ENCODE measurements at regions not wholly inside any gene's neighbourhood (a gene's known extent, or its start where the extent isn't known, plus 50 kb on each side); places are given as distances from the start of the nearest gene placed in this dataset.

DNA sequence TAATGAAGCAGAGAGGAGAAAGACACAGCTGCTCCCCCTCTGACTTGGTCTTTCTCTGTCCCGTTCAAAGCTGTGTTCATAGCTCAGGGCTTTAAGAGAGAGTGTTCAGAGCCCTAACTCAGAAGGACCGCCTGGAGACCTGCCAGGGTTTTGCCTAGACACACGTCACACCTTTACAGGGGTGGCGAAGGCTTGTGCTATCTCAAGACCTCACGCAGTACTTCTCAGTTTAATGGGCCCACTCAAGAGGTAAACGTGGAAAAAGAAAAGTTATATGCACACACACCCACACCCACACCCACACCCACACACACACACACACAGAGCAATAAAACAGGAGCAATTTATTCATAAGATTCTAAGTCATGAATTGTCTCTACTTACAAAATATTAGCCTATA lies 374.3 kb downstream of the C12orf75 start:
- TF ChIP-seq POLR2A (IDR thresholded peaks at IDR 0.05; ENCODE audit: low read length) (no peak), GATA1 (IDR thresholded peaks at IDR 0.05; ENCODE audit: low read depth, low read length) (no peak)

DNA sequence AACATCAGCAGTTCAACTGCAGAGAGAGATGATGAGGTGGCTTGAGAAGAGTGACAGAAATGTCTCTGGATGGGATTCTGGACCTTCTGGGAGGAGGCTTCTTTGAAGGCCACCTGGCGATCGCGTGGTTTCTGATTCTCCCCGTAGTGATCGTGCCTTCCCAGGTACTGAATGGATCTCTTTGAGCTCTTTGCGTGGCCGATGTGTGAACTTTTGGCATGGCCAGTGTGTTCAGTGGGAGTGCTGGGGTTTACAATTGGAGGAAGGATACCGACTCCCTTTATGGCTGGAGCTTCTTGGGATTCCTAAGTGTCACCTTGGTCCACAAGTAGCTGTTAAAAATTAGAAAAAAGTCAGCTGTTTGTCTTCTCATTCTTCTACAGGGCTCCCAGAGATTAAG lies 374.7 kb downstream of the C12orf75 start:
- no peak for DNase-seq
- no peak for TF ChIP-seq POLR2A (IDR thresholded peaks at IDR 0.05; ENCODE audit: low read length)
- TF ChIP-seq GATA1 (IDR thresholded peaks at IDR 0.05; ENCODE audit: low read depth, low read length), result no peak

More for the DNA sequence above, 374.3 kb downstream of the C12orf75 start:
- DNase-seq, result no peak

DNA sequence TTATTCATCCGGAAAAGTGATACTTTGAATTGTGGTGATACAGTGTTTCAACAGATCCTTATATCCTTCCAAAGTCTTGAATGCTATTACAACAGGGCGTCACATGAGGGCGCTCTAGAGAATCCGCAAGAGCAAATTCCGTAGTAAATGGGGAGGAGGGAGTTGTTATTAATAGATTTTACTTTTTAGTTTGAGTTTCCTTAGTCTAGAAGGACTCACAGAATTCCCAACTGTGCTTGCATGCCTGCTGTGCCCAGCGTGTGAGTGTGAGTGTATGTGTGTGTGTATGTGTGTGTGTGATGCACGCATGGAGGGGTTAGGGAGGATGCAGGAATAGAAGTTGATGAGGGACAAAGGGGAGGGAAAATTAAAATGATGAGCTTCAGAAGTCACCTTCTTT lies 375.3 kb downstream of the C12orf75 start:
- DNase-seq, result peak; percentile 18 to 61
- no peak for TF ChIP-seq GATA1 (IDR thresholded peaks at IDR 0.05; ENCODE audit: low read depth, low read length)
- TF ChIP-seq POLR2A (IDR thresholded peaks at IDR 0.05; ENCODE audit: low read length), result no peak

DNA sequence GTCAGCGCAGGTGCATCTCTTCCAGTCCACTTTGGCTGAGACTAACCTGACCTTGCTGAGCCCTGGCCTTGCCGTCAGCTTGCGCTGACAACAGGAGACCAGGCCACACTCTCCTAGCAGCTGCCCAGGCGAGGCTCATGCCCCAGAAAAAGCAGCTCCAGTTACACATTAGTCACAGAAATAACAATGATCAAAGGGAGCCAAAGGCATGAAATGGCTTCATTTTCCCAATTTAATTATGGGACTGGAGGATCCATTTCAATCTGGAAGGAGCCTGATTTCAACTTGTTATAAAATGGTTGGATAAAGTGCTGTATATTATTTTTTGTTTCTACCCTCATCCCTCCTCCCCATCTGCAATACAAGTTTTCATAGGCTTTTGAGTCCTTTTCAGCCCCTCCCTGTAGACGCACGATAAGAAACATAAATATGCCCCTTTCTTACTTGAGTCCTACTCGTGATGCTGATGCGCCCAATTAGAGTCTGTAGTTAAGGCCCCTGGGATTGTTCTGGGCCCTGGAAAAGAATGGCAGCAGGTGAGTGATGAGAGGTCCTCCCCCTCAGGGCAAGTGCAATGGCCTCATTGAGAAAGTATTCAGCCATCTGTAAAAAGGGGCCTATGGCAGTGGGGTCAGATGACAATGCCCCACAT lies 376.0 kb downstream of the C12orf75 start:
- DNase-seq, result no peak

DNA sequence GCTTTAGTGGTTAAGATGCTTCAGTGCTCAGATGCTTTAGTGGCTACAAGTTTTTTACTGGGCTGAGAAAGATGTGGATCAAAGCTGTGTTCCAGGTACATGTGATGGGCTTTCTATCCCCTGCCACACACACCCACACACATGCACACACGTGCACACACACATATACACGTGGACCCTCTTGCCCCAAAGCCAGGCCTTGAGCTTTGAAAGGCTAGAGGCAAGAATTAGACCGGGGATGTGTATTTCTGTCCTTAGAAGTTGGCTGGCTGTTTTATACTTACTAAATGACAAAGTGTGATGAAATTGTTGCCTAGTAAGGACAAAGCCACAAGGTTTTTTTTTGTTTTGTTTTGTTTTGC lies 376.5 kb downstream of the C12orf75 start:
- no peak for DNase-seq
- TF ChIP-seq POLR2A (IDR thresholded peaks at IDR 0.05; ENCODE audit: low read length), result no peak
- TF ChIP-seq GATA1 (IDR thresholded peaks at IDR 0.05; ENCODE audit: low read depth, low read length), result no peak

More for the DNA sequence above, 376.0 kb downstream of the C12orf75 start:
- TF ChIP-seq GATA1 (IDR thresholded peaks at IDR 0.05; ENCODE audit: low read depth, low read length) (no peak), POLR2A (IDR thresholded peaks at IDR 0.05; ENCODE audit: low read length) (no peak)

DNA sequence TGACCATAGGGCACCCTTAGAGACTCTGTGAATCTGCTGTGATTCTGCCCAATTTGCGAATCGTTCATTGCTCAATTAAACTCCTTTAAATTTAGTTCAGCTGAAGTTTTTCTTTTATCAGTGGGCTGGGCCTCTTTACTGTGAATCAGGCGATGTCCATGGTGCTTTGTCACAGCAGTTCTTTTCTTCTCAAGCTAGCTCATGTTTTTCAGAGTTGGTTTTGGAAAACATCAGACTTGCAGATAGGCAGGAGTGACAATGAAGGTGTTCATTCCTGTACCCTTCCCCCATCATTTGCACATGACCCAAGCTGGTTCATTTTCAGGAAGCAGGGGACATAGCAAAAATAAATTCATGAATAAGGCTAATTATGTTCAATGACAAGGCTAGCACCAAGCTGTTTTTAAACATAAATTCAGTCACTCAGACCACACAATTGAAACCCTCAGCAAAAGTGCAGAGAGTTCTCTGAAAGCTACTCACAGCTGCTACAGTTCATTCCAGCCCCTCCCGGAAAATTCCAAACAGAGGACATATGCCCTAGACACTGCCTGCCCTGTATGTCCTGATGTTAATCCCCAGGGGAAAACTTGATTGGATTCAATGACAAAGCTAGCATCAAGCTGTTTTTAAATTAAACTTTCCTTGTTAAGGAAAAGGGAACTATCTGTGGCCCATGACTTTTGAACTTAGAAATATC lies 383.3 kb downstream of the C12orf75 start:
- TF ChIP-seq POLR2A (IDR thresholded peaks at IDR 0.05; ENCODE audit: low read length) (no peak), GATA1 (IDR thresholded peaks at IDR 0.05; ENCODE audit: low read depth, low read length) (no peak)
- no peak for DNase-seq

DNA sequence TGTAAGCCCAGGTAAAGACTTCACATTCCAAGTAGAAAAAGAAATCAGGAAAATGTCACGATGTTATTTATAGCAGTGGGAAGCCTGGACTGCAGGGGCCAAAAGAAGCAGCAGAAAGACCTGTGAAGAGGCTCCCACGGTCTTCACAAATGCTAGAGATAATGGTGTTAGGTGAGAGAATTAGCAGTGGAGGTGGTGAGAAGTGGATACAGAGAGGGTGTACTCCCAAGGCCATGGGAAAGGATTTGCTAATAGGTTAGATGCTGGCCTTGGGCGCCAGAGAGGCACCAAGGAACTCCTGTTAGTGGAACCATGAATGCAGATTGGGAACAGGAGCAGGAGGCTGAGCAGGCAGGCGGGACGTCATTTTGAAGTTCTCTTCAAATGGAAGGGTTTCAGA lies 386.1 kb downstream of the C12orf75 start:
- DNase-seq, result no peak
- TF ChIP-seq POLR2A (IDR thresholded peaks at IDR 0.05; ENCODE audit: low read length) (no peak), GATA1 (IDR thresholded peaks at IDR 0.05; ENCODE audit: low read depth, low read length) (no peak)

DNA sequence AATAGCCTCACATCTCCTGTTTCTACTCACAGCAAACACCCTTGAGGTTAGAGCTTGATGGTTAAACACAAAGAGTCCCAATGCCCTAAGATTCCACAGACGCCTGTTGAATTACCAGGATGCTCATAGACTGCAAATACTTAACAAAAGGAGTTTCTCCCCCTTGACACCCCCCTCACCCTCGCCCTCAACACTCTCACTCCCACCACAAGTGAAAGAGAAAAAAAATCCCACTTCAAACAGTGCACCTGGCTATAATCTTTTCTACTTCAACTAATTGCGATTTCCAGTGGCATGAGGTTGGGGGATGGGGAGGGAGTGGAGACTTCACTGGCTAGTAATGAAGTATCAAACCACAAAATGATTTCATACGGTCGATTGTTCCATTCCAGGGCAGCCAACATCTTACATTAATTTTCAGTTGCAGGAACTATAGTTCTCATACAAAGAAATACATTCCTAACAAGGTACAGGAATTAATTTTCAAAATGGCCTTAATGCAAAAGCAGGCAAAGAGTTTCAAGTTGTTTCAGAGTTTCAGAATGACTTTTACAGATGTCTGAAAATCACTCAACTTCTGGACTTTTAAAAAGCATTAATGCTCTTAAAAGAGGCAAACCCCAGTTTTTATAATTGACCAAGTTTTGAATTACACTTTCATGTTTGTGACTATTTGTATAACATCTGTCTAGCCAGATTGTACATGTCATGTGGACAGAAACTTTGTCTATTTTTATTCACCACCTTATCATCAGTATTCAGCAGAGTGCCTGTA lies 390.7 kb downstream of the C12orf75 start:
- DNase-seq, result no peak
- TF ChIP-seq POLR2A (IDR thresholded peaks at IDR 0.05; ENCODE audit: low read length) (no peak), GATA1 (IDR thresholded peaks at IDR 0.05; ENCODE audit: low read depth, low read length) (no peak)

DNA sequence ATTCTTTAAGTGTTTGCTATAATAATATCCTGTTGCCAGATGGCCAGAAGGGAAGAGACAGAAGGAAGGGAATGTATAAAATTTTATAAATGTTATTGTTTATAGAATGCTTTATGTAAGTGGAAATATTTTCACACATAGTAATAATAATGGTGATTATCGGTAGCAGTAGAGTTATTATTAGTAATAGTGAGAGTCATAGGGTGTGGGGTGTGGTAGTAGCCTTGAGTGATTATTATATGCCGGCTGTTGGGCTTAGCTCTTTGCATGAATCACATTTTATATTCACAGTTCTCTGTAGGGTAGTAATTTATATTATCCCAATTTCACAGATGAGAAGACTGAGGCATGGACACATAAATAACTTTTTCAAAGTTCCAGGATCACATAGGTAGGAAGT lies 391.4 kb downstream of the C12orf75 start:
- TF ChIP-seq GATA1 (IDR thresholded peaks at IDR 0.05; ENCODE audit: low read depth, low read length), result no peak
- TF ChIP-seq POLR2A (IDR thresholded peaks at IDR 0.05; ENCODE audit: low read length), result no peak
- DNase-seq, result no peak

DNA sequence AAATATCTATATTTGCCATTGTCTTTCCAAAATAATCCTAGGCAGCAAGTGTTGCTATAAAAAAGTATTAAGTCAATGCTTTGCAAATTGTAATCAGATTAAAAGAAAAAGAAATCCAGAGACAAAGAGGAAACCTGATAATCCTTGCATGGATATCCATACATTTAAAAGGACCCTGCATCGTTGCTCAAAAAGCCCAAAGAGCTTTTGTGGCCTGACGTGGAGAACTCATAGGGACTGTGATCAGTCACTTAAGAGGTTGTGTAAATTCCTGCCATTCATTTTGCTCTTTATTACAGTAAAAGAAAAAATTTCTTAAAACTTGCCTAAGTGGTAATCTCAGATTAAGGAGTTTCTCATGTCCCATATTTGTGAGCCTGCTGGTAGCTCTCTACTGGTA lies 392.6 kb downstream of the C12orf75 start:
- TF ChIP-seq GATA1 (IDR thresholded peaks at IDR 0.05; ENCODE audit: low read depth, low read length), result no peak
- no peak for TF ChIP-seq POLR2A (IDR thresholded peaks at IDR 0.05; ENCODE audit: low read length)
- DNase-seq, result no peak

DNA sequence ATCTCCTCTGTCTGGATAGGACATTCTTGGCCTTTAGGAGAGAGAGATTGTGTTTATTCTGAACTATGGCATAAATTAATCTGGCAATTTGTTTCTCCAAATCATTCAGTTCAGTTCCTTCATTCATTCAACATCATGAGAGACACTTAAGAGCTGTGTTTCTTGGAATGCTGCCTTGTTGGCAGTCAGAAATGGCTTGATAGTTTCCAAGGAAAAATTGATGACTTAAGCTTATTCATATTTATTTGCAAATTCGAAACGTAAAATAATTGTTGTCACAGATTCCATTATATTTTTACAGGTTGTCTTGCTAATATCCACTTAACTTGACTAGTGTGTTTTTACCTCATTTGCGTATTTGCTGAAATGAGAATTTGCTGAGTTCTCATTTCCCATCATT lies 393.0 kb downstream of the C12orf75 start:
- no peak for TF ChIP-seq POLR2A (IDR thresholded peaks at IDR 0.05; ENCODE audit: low read length)
- TF ChIP-seq GATA1 (IDR thresholded peaks at IDR 0.05; ENCODE audit: low read depth, low read length), result no peak

DNA sequence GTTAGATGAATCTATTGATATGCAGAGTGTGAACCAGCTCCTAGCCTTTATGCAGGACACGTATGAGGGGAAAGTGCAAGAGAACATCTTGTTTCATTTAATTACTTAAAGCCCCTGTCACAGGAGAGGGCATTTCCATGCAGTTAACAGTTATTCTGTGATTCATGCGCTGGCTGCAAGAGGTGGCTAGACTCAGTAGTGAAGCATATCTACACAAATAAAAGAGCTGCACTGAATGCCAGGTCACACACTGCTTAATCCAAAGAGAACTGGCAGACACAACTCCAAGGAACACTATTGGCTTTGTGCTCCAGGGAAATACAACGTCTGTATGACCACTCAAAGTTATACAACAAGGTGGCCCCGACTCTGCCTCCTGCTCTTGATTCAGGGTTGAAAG lies 394.1 kb downstream of the C12orf75 start:
- TF ChIP-seq GATA1 (IDR thresholded peaks at IDR 0.05; ENCODE audit: low read depth, low read length) (no peak), POLR2A (IDR thresholded peaks at IDR 0.05; ENCODE audit: low read length) (no peak)
- DNase-seq, result no peak

More for the DNA sequence above, 393.0 kb downstream of the C12orf75 start:
- no peak for DNase-seq

DNA sequence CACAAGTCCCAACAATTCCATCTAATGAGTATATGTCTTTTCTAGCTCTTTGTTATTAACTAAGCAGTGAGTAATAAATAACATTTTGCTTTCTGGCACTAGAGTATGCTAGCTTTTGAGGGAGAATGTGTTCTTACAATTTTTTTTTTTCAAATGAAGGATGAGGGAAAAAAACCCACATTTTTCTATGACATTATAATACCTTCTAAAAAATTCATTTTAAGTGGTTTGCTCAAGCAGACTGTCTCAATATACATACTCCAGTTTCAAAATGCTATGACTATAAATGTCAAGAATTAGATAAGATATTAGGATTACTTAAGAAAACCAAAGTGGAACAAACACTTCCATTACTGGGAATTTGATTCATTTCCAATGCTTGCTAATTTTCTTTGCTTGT lies 394.6 kb downstream of the C12orf75 start:
- no peak for DNase-seq

DNA sequence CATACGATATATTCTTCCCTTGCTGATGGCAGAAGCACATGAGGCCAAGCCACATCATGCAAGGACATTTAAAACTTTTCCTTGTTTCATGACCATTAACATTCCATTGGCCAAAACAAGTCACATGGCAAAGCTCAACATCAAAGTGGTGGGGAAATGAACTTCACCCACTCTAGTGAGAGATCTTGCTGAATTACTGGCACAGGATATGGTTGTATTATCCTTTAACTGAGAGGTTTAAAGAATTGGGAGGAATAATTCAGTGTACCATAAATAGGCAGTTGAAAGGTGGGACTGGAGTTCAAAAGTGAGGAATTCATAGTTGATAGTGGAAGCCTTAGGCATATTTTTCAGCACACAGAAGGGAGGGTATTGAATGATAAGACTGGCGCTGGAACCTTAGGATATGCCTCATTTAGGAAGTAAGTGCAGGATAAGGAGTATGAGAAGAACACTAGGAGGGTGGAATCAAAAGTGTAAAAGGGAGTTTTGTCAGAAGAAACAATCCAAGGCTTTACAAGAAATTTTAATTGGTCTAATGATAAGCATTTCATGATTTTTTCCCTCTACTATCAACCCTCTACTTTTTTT lies 398.8 kb downstream of the C12orf75 start:
- no peak for TF ChIP-seq POLR2A (IDR thresholded peaks at IDR 0.05; ENCODE audit: low read length)
- no peak for TF ChIP-seq GATA1 (IDR thresholded peaks at IDR 0.05; ENCODE audit: low read depth, low read length)
- no peak for DNase-seq

More for the DNA sequence above, 394.6 kb downstream of the C12orf75 start:
- TF ChIP-seq POLR2A (IDR thresholded peaks at IDR 0.05; ENCODE audit: low read length) (no peak), GATA1 (IDR thresholded peaks at IDR 0.05; ENCODE audit: low read depth, low read length) (no peak)

Data from erythroblast (primary cell).